ENCODE measurements at regions not wholly inside any gene's neighbourhood (a gene's known extent, or its start where the extent isn't known, plus 50 kb on each side); places are given as distances from the start of the nearest gene placed in this dataset.

DNA sequence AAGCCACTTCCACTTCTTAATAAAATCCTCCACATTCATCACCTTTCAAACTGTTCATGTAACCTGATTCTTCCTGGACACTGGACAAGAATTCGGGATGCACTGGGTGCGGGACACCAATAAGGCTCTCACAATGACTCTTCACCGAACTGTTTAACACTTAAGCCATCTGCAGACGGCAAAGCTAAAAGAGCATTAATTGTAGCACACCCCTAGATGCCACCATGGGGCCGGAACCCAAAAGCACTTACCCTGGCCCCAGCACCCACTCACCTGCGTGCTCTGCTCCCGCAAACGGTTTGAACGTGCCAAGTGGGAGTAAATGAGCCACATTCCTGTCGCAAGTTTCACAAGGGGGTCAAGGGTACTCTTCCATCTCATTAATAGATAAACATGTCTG is 254.3 kb upstream of the PRR20A start:
- H3K27ac Mint-ChIP-seq, result peak overlapping the region; percentile 76
- H3K36me3 Mint-ChIP-seq (ENCODE audit: insufficient read depth), result no peaks in the 10 kb centered on the region
- H3K9me3 Mint-ChIP-seq (ENCODE audit: low read depth), result peaks cover 8% of the 10 kb centered on the region
- H3K4me3 Mint-ChIP-seq (ENCODE audit: low read depth), result no peak overlapping the region
- peaks cover 2% of the 10 kb centered on the region for H3K4me1 Mint-ChIP-seq (ENCODE audit: low read depth)
- TF ChIP-seq, protein P1, sequence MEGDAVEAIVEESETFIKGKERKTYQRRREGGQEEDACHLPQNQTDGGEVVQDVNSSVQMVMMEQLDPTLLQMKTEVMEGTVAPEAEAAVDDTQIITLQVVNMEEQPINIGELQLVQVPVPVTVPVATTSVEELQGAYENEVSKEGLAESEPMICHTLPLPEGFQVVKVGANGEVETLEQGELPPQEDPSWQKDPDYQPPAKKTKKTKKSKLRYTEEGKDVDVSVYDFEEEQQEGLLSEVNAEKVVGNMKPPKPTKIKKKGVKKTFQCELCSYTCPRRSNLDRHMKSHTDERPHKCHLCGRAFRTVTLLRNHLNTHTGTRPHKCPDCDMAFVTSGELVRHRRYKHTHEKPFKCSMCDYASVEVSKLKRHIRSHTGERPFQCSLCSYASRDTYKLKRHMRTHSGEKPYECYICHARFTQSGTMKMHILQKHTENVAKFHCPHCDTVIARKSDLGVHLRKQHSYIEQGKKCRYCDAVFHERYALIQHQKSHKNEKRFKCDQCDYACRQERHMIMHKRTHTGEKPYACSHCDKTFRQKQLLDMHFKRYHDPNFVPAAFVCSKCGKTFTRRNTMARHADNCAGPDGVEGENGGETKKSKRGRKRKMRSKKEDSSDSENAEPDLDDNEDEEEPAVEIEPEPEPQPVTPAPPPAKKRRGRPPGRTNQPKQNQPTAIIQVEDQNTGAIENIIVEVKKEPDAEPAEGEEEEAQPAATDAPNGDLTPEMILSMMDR (IDR thresholded peaks at IDR 0.05; ENCODE audit: unreplicated experiment), result no peak
- no peaks in the 10 kb centered on the region for H3K27me3 Mint-ChIP-seq
- DNase-seq (ENCODE audit: low spot score, unreplicated experiment), result no peak

DNA sequence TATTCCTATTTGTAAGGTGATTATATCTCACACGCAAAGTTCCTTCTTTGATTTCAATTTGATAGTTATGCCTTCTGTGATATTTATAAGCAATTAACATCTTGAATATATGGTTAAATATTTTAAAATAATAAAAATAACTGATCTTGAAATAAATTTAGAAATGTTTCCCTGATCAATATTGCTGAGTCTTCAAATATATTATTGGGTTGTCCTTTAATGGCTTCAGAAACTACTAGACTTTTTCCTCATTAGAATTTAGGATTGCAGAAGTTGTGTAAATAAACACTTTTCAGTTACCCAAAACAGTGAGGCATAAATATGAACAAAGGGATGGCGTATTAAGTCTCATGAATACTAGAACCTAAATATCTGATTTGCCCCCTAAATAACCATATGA is 252.3 kb upstream of the PRR20A start:
- TF ChIP-seq, protein P1 (IDR thresholded peaks at IDR 0.05; ENCODE audit: unreplicated experiment), result no peak
- no peak for DNase-seq (ENCODE audit: low spot score, unreplicated experiment)
- peaks cover 3% of the 10 kb centered on the region for H3K9me3 Mint-ChIP-seq (ENCODE audit: low read depth)
- H3K27me3 Mint-ChIP-seq, result no peaks in the 10 kb centered on the region
- no peak overlapping the region for H3K4me3 Mint-ChIP-seq (ENCODE audit: low read depth)
- no peak overlapping the region for H3K27ac Mint-ChIP-seq
- H3K4me1 Mint-ChIP-seq (ENCODE audit: low read depth), result peaks cover 2% of the 10 kb centered on the region
- no peaks in the 10 kb centered on the region for H3K36me3 Mint-ChIP-seq (ENCODE audit: insufficient read depth)

DNA sequence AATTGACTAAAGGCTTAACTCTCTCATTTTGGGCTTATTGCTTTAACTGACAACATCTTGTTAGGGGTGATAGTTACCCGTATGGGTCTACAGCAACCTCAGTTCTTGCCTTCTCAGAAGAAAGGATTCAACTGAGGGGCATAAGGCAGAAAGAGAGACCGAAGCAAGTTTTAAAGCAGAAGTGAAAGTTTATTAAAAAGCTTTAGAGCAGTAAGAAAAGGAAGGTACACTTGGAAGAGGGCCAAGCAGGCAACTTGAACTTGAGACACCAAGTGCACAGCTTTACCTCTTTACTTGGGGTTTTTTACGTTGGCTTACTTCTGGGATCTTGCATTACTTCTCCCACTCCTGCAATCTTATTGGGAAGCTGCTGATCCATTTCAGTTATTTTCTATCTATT is 246.9 kb upstream of the PRR20A start:
- Mint-ChIP-seq H3K9me3 (ENCODE audit: low read depth) (no peaks in the 10 kb centered on the region), H3K4me3 (ENCODE audit: low read depth) (no peak overlapping the region), H3K27me3 (no peaks in the 10 kb centered on the region), H3K4me1 (ENCODE audit: low read depth) (no peaks in the 10 kb centered on the region), H3K27ac (no peak overlapping the region), H3K36me3 (ENCODE audit: insufficient read depth) (no peaks in the 10 kb centered on the region)
- TF ChIP-seq, protein P1 (IDR thresholded peaks at IDR 0.05; ENCODE audit: unreplicated experiment), result no peak
- DNase-seq (ENCODE audit: low spot score, unreplicated experiment), result no peak

DNA sequence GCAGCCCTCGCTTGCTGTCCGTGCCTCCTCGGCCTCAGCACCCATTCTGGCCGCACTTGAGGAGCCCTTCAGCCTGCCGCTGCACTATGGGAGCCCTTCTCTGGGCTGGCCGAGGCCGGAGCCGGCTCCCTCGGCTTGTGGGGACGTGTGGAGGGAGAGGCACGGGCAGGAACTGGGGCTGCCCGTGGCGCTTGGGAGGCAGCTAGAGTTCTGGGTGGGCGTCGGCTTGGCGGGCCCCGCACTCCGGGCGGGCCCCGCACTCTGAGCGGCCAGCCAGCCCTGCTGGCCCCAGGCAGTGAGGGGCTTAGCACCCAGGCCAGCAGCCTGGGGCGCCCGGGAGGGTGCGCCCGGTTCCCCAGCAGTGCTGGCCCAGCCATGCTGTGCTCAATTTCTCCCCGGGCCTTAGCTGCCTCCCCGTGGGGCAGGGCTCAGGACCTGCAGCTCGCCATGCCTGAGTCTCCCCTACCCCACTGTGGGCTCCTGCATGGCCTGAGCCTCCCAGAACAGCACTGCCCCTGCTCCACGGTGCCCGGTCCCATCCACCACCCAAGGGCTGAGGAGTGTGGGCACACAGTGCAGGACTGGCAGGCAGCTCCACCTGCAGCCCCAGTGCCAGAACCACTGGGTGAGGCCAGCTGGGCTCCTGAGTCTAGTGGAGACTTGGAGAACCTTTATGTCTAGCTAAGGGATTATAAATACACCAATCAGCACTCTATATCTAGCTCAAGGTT is 240.0 kb upstream of the PRR20A start:
- DNase-seq (ENCODE audit: low spot score, unreplicated experiment), result no peak
- Mint-ChIP-seq H3K27ac (no peak overlapping the region), H3K9me3 (ENCODE audit: low read depth) (no peaks in the 10 kb centered on the region), H3K4me1 (ENCODE audit: low read depth) (no peaks in the 10 kb centered on the region), H3K27me3 (no peaks in the 10 kb centered on the region), H3K4me3 (ENCODE audit: low read depth) (no peak overlapping the region), H3K36me3 (ENCODE audit: insufficient read depth) (no peaks in the 10 kb centered on the region)
- TF ChIP-seq, protein P1 (IDR thresholded peaks at IDR 0.05; ENCODE audit: unreplicated experiment), result no peak

DNA sequence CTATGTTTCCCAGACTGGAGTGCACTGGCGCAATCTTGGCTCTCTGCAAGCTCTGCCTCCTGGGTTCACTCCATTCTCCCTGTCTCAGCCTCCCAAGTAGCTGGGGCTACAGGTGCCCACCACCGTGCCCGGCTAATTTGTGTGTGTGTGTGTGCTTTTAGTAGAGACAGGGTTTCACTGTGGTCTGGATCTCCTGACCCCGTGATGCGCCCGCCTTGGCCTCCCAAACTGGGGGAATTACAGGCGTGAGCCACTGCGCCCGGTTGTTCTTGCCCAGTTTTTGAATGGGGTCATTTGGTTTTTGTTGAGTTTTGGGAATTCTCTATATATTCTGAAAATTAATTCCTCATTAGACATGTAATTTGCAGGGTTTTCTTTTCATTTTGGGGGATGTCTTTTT is 238.4 kb upstream of the PRR20A start:
- Mint-ChIP-seq H3K9me3 (ENCODE audit: low read depth) (no peaks in the 10 kb centered on the region), H3K27ac (no peak overlapping the region), H3K4me3 (ENCODE audit: low read depth) (no peak overlapping the region), H3K4me1 (ENCODE audit: low read depth) (no peaks in the 10 kb centered on the region), H3K27me3 (no peaks in the 10 kb centered on the region), H3K36me3 (ENCODE audit: insufficient read depth) (no peaks in the 10 kb centered on the region)
- TF ChIP-seq, protein P1 (IDR thresholded peaks at IDR 0.05; ENCODE audit: unreplicated experiment), result no peak
- DNase-seq (ENCODE audit: low spot score, unreplicated experiment), result no peak
